ENCODE measurements at regions not wholly inside any gene's neighbourhood (a gene's known extent, or its start where the extent isn't known, plus 50 kb on each side); places are given as distances from the start of the nearest gene placed in this dataset.

GRCh38 chr13:36550177-36550576 lies 117.9 kb downstream of the CCNA1 start:
- TF ChIP-seq CTCF (IDR thresholded peaks at IDR 0.05; ENCODE audit: borderline replicate concordance, extremely low read depth, low read length, poor library complexity, severe bottlenecking) (no peak), EZH2 (IDR thresholded peaks at IDR 0.05; ENCODE audit: borderline replicate concordance, low read depth, low read length, severe bottlenecking) (no peak)

Data from DND-41 (cell line).